Endothelial cell of umbilical vein (primary cell): ENCODE measurements at regions not wholly inside any gene's neighbourhood (a gene's known extent, or its start where the extent isn't known, plus 50 kb on each side); places are given as distances from the start of the nearest gene placed in this dataset.
A peak's percentile ranks its signal among the peaks of the same experiment; 100 is the strongest.

ENCODE experiments used
- BruUV-seq: library from RNA; stranded (reverse); fragments of 400-500 nt; replicated peaks from 2 replicates; lab custom pipeline; 2021; lab: Mats Ljungman, UMichigan
- CTCF ChIA-PET: fragments of 300-600, 350-600 bp; sonication (Branson Sonifier 250); formaldehyde crosslinking; loops from one replicate; lab custom pipeline; 2021; ENCODE audit warnings: antibody characterized with exemption, inconsistent platforms; lab: Charles Lee
- POLR2A ChIA-PET: fragments of 300-600, 350-600 bp; sonication (Branson Sonifier 250); formaldehyde crosslinking; loops from one replicate; lab custom pipeline; 2021; ENCODE audit warnings: antibody characterized with exemption, inconsistent platforms; lab: Charles Lee
- DNase-seq: peaks from one replicate; pipeline ENCODE4 v3.0.0-alpha.2; 2011; ENCODE audit warnings: low read depth, low spot score
- FAIRE-seq: peaks from 2 replicates; lab custom pipeline; 2011; peaks lifted over from hg19 to GRCh38; lab: Jason Lieb, UNC
- H2AFZ ChIP-seq: 2 replicates; pipeline ENCODE4 v1.6.0; 2012; ENCODE audit warnings: low read depth, low read length, control low read depth, inconsistent platforms
- H3K27ac ChIP-seq: 2 replicates; pipeline ENCODE4 v1.5.1; 2011; ENCODE audit warnings: low read depth, mild to moderate bottlenecking, control low read depth, low read length, moderate library complexity; ENCODE audit not compliant: insufficient read depth
- H3K27me3 ChIP-seq, 2 experiments: 2 replicates each; pipeline versions ENCODE4 v1.6.0 to v1.6.1; 2011; ENCODE audit warnings: low read length in 2 of 2, mixed read lengths in 1 of 2; ENCODE audit not compliant: control insufficient read depth in 2 of 2, insufficient read depth in 2 of 2
- H3K36me3 ChIP-seq, 2 experiments: 2 replicates in 1 of 2; 3 replicates in 1 of 2; pipeline ENCODE4 v1.5.1; 2011; ENCODE audit warnings: low read length in 2 of 2, mild to moderate bottlenecking in 1 of 2, moderate library complexity in 1 of 2; ENCODE audit not compliant: control insufficient read depth in 2 of 2, insufficient read depth in 2 of 2; ENCODE audit errors: extremely low read depth in 1 of 2
- H3K4me1 ChIP-seq: 3 replicates; pipeline ENCODE4 v1.5.1; 2011; ENCODE audit warnings: mild to moderate bottlenecking, low read length; ENCODE audit not compliant: control insufficient read depth, insufficient read depth; ENCODE audit errors: extremely low read depth
- H3K4me2 ChIP-seq: 2 replicates; pipeline ENCODE4 v1.6.1; 2011; ENCODE audit warnings: low read length, control low read depth, mixed read lengths; ENCODE audit not compliant: insufficient read depth
- H3K4me3 ChIP-seq, 3 experiments: fragments of 200-600 bp in 1 of 3; sonication (generic), shearing (Covaris generic) in 1 of 3; replicated peaks in 1 of 3; 2 replicates each; pipeline ENCODE4 v1.5.1; 2011 to 2016; ENCODE audit warnings: control low read depth in 3 of 3, low read length in 3 of 3, mild to moderate bottlenecking in 2 of 3, inconsistent platforms in 1 of 3, low read depth in 1 of 3, moderate library complexity in 1 of 3; ENCODE audit not compliant: insufficient read depth in 1 of 3
- H3K79me2 ChIP-seq: 2 replicates; pipeline ENCODE4 v1.6.0; 2012; ENCODE audit warnings: low read length, inconsistent platforms; ENCODE audit not compliant: control insufficient read depth, insufficient read depth
- H3K9ac ChIP-seq: replicated peaks from 2 replicates; pipeline ENCODE3; 2011; ENCODE audit warnings: low read length, control low read depth; ENCODE audit not compliant: insufficient read depth; ENCODE audit errors: extremely low read depth
- H3K9me1 ChIP-seq: replicated peaks from 3 replicates; pipeline ENCODE4 v1.6.0; 2011; ENCODE audit warnings: mild to moderate bottlenecking, low read length; ENCODE audit not compliant: control insufficient read depth, insufficient read depth; ENCODE audit errors: extremely low read depth
- H3K9me3 ChIP-seq: replicated peaks from 2 replicates; pipeline ENCODE4 v1.5.1; 2012; ENCODE audit warnings: low read length, inconsistent platforms; ENCODE audit not compliant: control insufficient read depth, insufficient read depth
- H4K20me1 ChIP-seq: replicated peaks from 2 replicates; pipeline ENCODE3; 2011; ENCODE audit warnings: mild to moderate bottlenecking, low read length; ENCODE audit not compliant: control insufficient read depth, insufficient read depth; ENCODE audit errors: extremely low read depth
- EZH2 ChIP-seq: IDR thresholded peaks from 2 replicates; pipeline ENCODE4 v1.6.1; 2012; ENCODE audit warnings: borderline replicate concordance, low read depth, mild to moderate bottlenecking, moderate library complexity, low read length, inconsistent platforms; ENCODE audit not compliant: severe bottlenecking
- FOS ChIP-seq: IDR thresholded peaks from 2 replicates; pipeline ENCODE4 v1.6.1; 2011; ENCODE audit warnings: mild to moderate bottlenecking, low read length, moderate library complexity, borderline replicate concordance; ENCODE audit not compliant: insufficient read depth
- GATA2 ChIP-seq: IDR thresholded peaks from 2 replicates; pipeline ENCODE4 v1.7.0; 2011; ENCODE audit warnings: low read depth, mild to moderate bottlenecking, moderate library complexity, mixed read lengths, low read length; ENCODE audit not compliant: insufficient read length, insufficient read depth
- JUN ChIP-seq: IDR thresholded peaks from 2 replicates; pipeline ENCODE4 v1.6.1; 2011; ENCODE audit warnings: borderline replicate concordance, low read depth; ENCODE audit not compliant: insufficient read length, insufficient read depth
- MYC ChIP-seq: IDR thresholded peaks from one replicate; pipeline ENCODE4 v1.6.1; 2011; ENCODE audit warnings: mild to moderate bottlenecking, low read depth, low read length
- POLR2A ChIP-seq: IDR thresholded peaks from 2 replicates; pipeline ENCODE4 v1.6.1; 2012; ENCODE audit warnings: low read depth, mild to moderate bottlenecking, control low read depth, low read length
- POLR2AphosphoS5 ChIP-seq: IDR thresholded peaks from 2 replicates; pipeline ENCODE4 v1.6.1; 2012; ENCODE audit warnings: low read depth, mild to moderate bottlenecking, control low read depth, low read length, moderate library complexity; ENCODE audit not compliant: insufficient read depth
- dilution Hi-C: fragments of 300-500 bp; cut with MboI; formaldehyde crosslinking; loops from one replicate; pipeline ENCODE4 v1.15.0; 2019; ENCODE audit warnings: low sequenced_read_pairs; ENCODE audit not compliant: extremely low pct_ligation_motif_present
- intact Hi-C: fragments of 100-400 bp; cut with micrococcal nuclease; formaldehyde crosslinking; loops from one replicate; pipeline ENCODE4 v1.10.0; 2022
- TF ChIP-seq, protein P1 (sequence below): IDR thresholded peaks from 2 replicates; pipeline ENCODE4 v1.6.1; 2011; ENCODE audit not compliant: insufficient read depth, insufficient read length
- TF ChIP-seq, protein P2 (sequence below), 2 donors: IDR thresholded peaks; 1 replicate in 1 of 2; 2 replicates in 1 of 2; pipeline ENCODE4 v1.5.1; 2011; ENCODE audit warnings: low read length in 2 of 2, mild to moderate bottlenecking in 2 of 2, moderate library complexity in 2 of 2, control low read depth in 1 of 2, inconsistent platforms in 1 of 2, low read depth in 1 of 2; ENCODE audit not compliant: insufficient read depth in 1 of 2; ENCODE audit errors: extremely low read depth in 1 of 2

DNA sequence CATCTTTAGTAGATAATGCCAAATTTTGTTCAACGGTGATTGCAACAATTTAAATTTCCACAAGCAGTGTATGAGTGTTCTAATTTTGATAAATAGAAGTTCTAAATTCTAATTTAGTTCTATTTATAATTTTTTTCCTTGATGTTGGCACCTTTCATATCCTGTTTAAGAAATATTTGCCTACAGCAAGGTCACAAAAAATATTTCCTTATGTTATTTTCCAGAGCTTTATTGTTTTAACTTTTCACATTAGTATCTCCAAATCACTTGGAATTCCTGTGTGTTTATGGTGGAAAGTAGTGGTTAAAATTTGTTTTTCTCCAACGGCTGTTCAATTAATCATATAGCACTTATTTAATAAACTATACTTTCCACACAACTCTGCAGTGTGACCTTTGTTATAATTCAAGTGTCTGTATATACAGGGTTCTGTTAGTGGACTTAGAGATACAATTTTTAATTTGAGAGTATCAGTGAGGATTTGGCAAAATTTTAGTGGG, 94.3 kb upstream of the CD55 start:
- H2AFZ ChIP-seq = no peak overlapping the region
- BruUV-seq = no TSS peak
- H3K4me3 ChIP-seq = no peak overlapping the region
- H3K27me3 ChIP-seq = no peaks in the 10 kb centered on the region
- peak; percentile 69 for DNase-seq
- POLR2A ChIA-PET = no interaction called here
- no peaks in the 10 kb centered on the region for H3K9me1 ChIP-seq
- FAIRE-seq = no peak
- no peaks in the 10 kb centered on the region for H3K36me3 ChIP-seq
- intact Hi-C loops (loop anchor here (2.0 kb wide), 1 partner anchor 14 kb away; no protein-coding TSS in a partner anchor), dilution Hi-C loops (no loop called here)
- H3K27ac ChIP-seq = no peak overlapping the region
- H4K20me1 ChIP-seq = no peaks in the 10 kb centered on the region
- no peaks in the 10 kb centered on the region for H3K79me2 ChIP-seq
- H3K4me1 ChIP-seq = peaks cover 5% of the 10 kb centered on the region
- no peak for TF ChIP-seq JUN
- no peak for TF ChIP-seq GATA2
- TF ChIP-seq, protein P1, sequence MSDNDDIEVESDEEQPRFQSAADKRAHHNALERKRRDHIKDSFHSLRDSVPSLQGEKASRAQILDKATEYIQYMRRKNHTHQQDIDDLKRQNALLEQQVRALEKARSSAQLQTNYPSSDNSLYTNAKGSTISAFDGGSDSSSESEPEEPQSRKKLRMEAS = no peak
- TF ChIP-seq POLR2A = no peak
- no peaks in the 10 kb centered on the region for H3K9me3 ChIP-seq
- CTCF ChIA-PET = interaction anchor here (0.6 kb wide), 1 partner anchor 22 kb away, joined by 3 read pairs; no protein-coding TSS in a partner anchor
- H3K9ac ChIP-seq = no peak overlapping the region
- H3K4me2 ChIP-seq = no peak overlapping the region

DNA sequence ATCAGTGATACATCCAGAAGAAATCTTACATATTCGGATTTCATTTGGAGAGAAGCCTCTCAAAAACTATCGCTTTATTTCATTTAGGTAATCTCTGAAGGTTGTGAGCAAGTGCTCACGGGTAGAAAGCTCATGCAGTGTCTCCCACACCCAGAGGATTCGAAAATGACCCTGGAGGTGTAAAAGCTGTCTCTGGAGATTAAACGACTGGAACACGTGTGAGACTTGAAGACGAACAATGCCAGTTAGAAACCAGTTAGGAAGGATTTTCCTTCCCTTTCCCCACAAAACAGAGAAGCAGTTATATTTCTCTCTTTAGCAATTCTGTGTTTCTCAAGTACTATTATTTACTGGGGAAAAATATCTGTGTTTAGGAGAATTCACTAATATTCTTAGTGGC, 92.5 kb upstream of the CD55 start:
- no peak for FAIRE-seq
- H3K4me3 ChIP-seq = no peak overlapping the region
- H2AFZ ChIP-seq = no peak overlapping the region
- H3K79me2 ChIP-seq = no peaks in the 10 kb centered on the region
- CTCF ChIA-PET = no interaction called here
- intact Hi-C loops (no loop called here), dilution Hi-C loops (no loop called here)
- no peaks in the 10 kb centered on the region for H4K20me1 ChIP-seq
- POLR2A ChIA-PET = no interaction called here
- H3K9me3 ChIP-seq = no peaks in the 10 kb centered on the region
- BruUV-seq = no TSS peak
- H3K27ac ChIP-seq = no peak overlapping the region
- H3K36me3 ChIP-seq = no peaks in the 10 kb centered on the region
- no peak overlapping the region for H3K9ac ChIP-seq
- no peaks in the 10 kb centered on the region for H3K27me3 ChIP-seq
- DNase-seq = no peak
- no peak for TF ChIP-seq POLR2A
- no peak for TF ChIP-seq MYC
- no peak for TF ChIP-seq JUN
- TF ChIP-seq, protein P1 = no peak
- no peak for TF ChIP-seq FOS
- TF ChIP-seq, protein P2, sequence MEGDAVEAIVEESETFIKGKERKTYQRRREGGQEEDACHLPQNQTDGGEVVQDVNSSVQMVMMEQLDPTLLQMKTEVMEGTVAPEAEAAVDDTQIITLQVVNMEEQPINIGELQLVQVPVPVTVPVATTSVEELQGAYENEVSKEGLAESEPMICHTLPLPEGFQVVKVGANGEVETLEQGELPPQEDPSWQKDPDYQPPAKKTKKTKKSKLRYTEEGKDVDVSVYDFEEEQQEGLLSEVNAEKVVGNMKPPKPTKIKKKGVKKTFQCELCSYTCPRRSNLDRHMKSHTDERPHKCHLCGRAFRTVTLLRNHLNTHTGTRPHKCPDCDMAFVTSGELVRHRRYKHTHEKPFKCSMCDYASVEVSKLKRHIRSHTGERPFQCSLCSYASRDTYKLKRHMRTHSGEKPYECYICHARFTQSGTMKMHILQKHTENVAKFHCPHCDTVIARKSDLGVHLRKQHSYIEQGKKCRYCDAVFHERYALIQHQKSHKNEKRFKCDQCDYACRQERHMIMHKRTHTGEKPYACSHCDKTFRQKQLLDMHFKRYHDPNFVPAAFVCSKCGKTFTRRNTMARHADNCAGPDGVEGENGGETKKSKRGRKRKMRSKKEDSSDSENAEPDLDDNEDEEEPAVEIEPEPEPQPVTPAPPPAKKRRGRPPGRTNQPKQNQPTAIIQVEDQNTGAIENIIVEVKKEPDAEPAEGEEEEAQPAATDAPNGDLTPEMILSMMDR (IDR thresholded peaks at IDR 0.05; ENCODE audit: extremely low read depth in 1 of 2, insufficient read depth in 1 of 2, low read depth in 1 of 2, low read length in 2 of 2) = no peak
- no peak for TF ChIP-seq GATA2
- no peak for TF ChIP-seq EZH2
- TF ChIP-seq POLR2AphosphoS5 = no peak
- H3K4me2 ChIP-seq = no peak overlapping the region
- no peaks in the 10 kb centered on the region for H3K4me1 ChIP-seq
- no peaks in the 10 kb centered on the region for H3K9me1 ChIP-seq
